ENCODE measurements at regions not wholly inside any gene's neighbourhood (a gene's known extent, or its start where the extent isn't known, plus 50 kb on each side); places are given as distances from the start of the nearest gene placed in this dataset.
"Not testable (repeated sequence)": the region's sequence is repeated elsewhere in the genome, so short reads cannot be mapped to it uniquely, and the experiment has no call there.

DNA sequence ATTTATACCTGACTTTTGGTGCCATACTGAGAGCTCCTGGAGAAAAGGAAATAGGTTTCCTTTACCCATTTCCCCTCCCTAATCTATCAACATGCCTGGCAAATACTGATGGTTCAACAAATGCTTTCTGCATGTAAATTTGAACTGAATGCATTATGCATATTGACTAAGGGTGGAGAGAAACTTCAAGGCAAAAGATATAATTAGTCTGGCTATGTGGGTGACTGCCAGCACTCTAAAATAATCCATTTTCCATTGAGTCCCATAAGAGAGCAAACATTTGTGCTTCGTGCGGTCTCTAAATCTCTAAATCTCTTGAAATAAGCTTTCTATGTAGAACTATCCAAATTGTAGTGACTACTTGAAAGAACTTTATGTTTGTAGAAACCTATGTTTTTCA is 451.3 kb upstream of the LMCD1 start:
- DNase-seq (ENCODE audit: low read depth in 2 of 2) = no peak
- no peaks in the 10 kb centered on the region for H3K27me3 ChIP-seq (ENCODE audit: control insufficient read depth, insufficient read depth, low read length)
- H3K79me2 ChIP-seq (ENCODE audit: control insufficient read depth, insufficient read depth, low read length) = no peaks in the 10 kb centered on the region
- H4K20me1 ChIP-seq (ENCODE audit: control insufficient read depth, extremely low read depth, insufficient read depth, low read length) = no peaks in the 10 kb centered on the region
- no peak overlapping the region for H3K9ac ChIP-seq (ENCODE audit: insufficient read depth, low read length)
- H2AFZ ChIP-seq (ENCODE audit: low read length) = no peak overlapping the region
- H3K4me3 ChIP-seq (replicated peaks in 1 of 4; ENCODE audit: control extremely low read depth in 1 of 4, insufficient read depth in 1 of 4, low read depth in 3 of 4, low read length in 4 of 4) = no peak overlapping the region
- no peak for TF ChIP-seq EZH2 (IDR thresholded peaks at IDR 0.05; ENCODE audit: low read length, missing control alignments)
- TF ChIP-seq, protein P1, sequence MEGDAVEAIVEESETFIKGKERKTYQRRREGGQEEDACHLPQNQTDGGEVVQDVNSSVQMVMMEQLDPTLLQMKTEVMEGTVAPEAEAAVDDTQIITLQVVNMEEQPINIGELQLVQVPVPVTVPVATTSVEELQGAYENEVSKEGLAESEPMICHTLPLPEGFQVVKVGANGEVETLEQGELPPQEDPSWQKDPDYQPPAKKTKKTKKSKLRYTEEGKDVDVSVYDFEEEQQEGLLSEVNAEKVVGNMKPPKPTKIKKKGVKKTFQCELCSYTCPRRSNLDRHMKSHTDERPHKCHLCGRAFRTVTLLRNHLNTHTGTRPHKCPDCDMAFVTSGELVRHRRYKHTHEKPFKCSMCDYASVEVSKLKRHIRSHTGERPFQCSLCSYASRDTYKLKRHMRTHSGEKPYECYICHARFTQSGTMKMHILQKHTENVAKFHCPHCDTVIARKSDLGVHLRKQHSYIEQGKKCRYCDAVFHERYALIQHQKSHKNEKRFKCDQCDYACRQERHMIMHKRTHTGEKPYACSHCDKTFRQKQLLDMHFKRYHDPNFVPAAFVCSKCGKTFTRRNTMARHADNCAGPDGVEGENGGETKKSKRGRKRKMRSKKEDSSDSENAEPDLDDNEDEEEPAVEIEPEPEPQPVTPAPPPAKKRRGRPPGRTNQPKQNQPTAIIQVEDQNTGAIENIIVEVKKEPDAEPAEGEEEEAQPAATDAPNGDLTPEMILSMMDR (conservative IDR thresholded peaks at IDR 0.05 in 1 of 2, IDR thresholded peaks at IDR 0.05 in 1 of 2; ENCODE audit: low read depth in 1 of 2, low read length in 2 of 2) = no peak
- H3K27ac ChIP-seq (ENCODE audit: insufficient read depth, low read length) = no peak overlapping the region
- no peaks in the 10 kb centered on the region for H3K9me3 ChIP-seq (ENCODE audit: control insufficient read depth, insufficient read depth, low read depth, low read length)
- H3K36me3 ChIP-seq (ENCODE audit: control insufficient read depth, insufficient read depth, low read length) = no peaks in the 10 kb centered on the region
- H3K4me1 ChIP-seq (ENCODE audit: control insufficient read depth, extremely low read depth, insufficient read depth, low read length) = no peaks in the 10 kb centered on the region
- H3K4me2 ChIP-seq (ENCODE audit: extremely low read depth, insufficient read depth, low read length) = no peak overlapping the region

DNA sequence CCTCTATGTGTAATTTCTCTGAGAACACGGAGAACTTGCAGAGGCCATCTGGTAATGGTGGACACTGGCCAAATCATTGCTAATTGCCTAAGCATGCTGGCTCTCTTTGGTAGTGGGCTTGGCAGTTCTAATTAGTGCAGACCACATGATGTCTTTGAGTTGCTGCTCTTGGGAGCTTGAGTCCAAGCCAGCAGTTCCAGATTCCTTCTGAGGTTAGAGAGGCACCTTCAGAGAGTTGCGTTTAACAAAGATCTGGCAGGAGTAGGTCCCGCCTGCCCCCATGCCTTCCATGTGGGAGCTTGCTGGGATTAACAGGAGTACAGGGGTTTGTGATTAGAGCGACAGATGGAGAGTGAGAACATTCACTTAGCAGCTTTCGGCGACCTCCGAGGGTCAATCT is 449.0 kb upstream of the LMCD1 start:
- Histone ChIP-seq H3K27me3 (ENCODE audit: control insufficient read depth, insufficient read depth, low read length) (no peaks in the 10 kb centered on the region), H3K4me2 (ENCODE audit: extremely low read depth, insufficient read depth, low read length) (no peak overlapping the region), H3K36me3 (ENCODE audit: control insufficient read depth, insufficient read depth, low read length) (no peaks in the 10 kb centered on the region), H3K4me3 (replicated peaks in 1 of 4; ENCODE audit: control extremely low read depth in 1 of 4, insufficient read depth in 1 of 4, low read depth in 3 of 4, low read length in 4 of 4) (no peak overlapping the region), H3K9me3 (ENCODE audit: control insufficient read depth, insufficient read depth, low read depth, low read length) (no peaks in the 10 kb centered on the region), H3K4me1 (ENCODE audit: control insufficient read depth, extremely low read depth, insufficient read depth, low read length) (no peaks in the 10 kb centered on the region), H3K79me2 (ENCODE audit: control insufficient read depth, insufficient read depth, low read length) (no peaks in the 10 kb centered on the region), H3K27ac (ENCODE audit: insufficient read depth, low read length) (no peak overlapping the region), H4K20me1 (ENCODE audit: control insufficient read depth, extremely low read depth, insufficient read depth, low read length) (no peaks in the 10 kb centered on the region), H2AFZ (ENCODE audit: low read length) (no peak overlapping the region), H3K9ac (ENCODE audit: insufficient read depth, low read length) (no peak overlapping the region)
- no peak for TF ChIP-seq EZH2 (IDR thresholded peaks at IDR 0.05; ENCODE audit: low read length, missing control alignments)
- TF ChIP-seq, protein P1 (conservative IDR thresholded peaks at IDR 0.05 in 1 of 2, IDR thresholded peaks at IDR 0.05 in 1 of 2; ENCODE audit: low read depth in 1 of 2, low read length in 2 of 2) = no peak
- DNase-seq (ENCODE audit: low read depth in 2 of 2) = peak; percentile 65 to 84

DNA sequence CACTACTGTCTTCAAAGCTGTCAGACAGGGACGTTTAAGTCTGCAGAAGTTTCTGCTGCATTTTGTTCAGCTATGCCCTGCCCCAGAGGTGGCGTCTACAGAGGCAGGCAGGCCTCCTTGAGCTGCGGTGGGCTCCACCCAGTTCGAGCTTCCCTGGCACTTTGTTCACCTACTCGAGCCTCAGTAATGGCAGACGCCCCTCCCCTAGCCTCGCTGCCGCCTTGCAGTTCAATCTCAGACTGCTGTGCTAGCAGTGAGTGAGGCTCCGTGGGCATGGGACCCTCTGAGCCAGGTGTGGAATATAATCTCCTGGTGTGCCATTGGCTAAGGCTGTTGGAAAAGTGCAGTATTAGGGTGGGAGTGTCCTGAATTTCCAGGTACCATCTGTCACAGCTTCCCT is 433.5 kb upstream of the LMCD1 start:
- H3K9me3 ChIP-seq (ENCODE audit: control insufficient read depth, insufficient read depth, low read depth, low read length); H3K36me3 ChIP-seq (ENCODE audit: control insufficient read depth, insufficient read depth, low read length); H3K27ac ChIP-seq (ENCODE audit: insufficient read depth, low read length); DNase-seq (ENCODE audit: low read depth in 2 of 2); H3K4me2 ChIP-seq (ENCODE audit: extremely low read depth, insufficient read depth, low read length); H3K4me3 ChIP-seq (replicated peaks in 1 of 4; ENCODE audit: control extremely low read depth in 1 of 4, insufficient read depth in 1 of 4, low read depth in 3 of 4, low read length in 4 of 4); H3K79me2 ChIP-seq (ENCODE audit: control insufficient read depth, insufficient read depth, low read length); H3K9ac ChIP-seq (ENCODE audit: insufficient read depth, low read length); H3K27me3 ChIP-seq (ENCODE audit: control insufficient read depth, insufficient read depth, low read length); H4K20me1 ChIP-seq (ENCODE audit: control insufficient read depth, extremely low read depth, insufficient read depth, low read length); H3K4me1 ChIP-seq (ENCODE audit: control insufficient read depth, extremely low read depth, insufficient read depth, low read length); H2AFZ ChIP-seq (ENCODE audit: low read length): not testable (repeated sequence)

DNA sequence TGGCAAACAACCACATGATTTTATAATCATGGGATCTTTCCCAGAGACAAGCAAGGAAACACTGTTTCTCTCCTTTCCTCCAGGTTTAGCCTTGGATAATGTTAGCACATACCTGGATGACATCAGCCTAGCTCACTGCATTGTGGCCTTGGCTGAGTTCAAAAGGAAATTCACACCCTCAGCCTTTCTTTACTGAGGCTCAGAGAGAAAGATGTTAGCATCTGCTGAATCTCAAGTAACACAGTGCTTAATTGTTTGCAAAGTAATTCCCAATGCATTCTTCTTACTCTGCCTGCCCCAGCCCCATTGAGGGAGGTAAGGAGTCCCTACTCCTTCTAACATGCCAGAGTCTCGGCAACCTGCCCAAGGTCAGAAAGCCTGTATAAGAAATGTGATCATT is 432.2 kb upstream of the LMCD1 start:
- Histone ChIP-seq H3K4me2 (ENCODE audit: extremely low read depth, insufficient read depth, low read length) (no peak overlapping the region), H3K79me2 (ENCODE audit: control insufficient read depth, insufficient read depth, low read length) (no peaks in the 10 kb centered on the region), H3K4me3 (replicated peaks in 1 of 4; ENCODE audit: control extremely low read depth in 1 of 4, insufficient read depth in 1 of 4, low read depth in 3 of 4, low read length in 4 of 4) (no peak overlapping the region), H4K20me1 (ENCODE audit: control insufficient read depth, extremely low read depth, insufficient read depth, low read length) (no peaks in the 10 kb centered on the region), H2AFZ (ENCODE audit: low read length) (no peak overlapping the region), H3K9ac (ENCODE audit: insufficient read depth, low read length) (no peak overlapping the region), H3K27me3 (ENCODE audit: control insufficient read depth, insufficient read depth, low read length) (no peaks in the 10 kb centered on the region), H3K27ac (ENCODE audit: insufficient read depth, low read length) (no peak overlapping the region), H3K9me3 (ENCODE audit: control insufficient read depth, insufficient read depth, low read depth, low read length) (no peaks in the 10 kb centered on the region), H3K36me3 (ENCODE audit: control insufficient read depth, insufficient read depth, low read length) (no peaks in the 10 kb centered on the region), H3K4me1 (ENCODE audit: control insufficient read depth, extremely low read depth, insufficient read depth, low read length) (no peaks in the 10 kb centered on the region)
- no peak for TF ChIP-seq EZH2 (IDR thresholded peaks at IDR 0.05; ENCODE audit: low read length, missing control alignments)
- TF ChIP-seq, protein P1 (conservative IDR thresholded peaks at IDR 0.05 in 1 of 2, IDR thresholded peaks at IDR 0.05 in 1 of 2; ENCODE audit: low read depth in 1 of 2, low read length in 2 of 2) = no peak
- DNase-seq (ENCODE audit: low read depth in 2 of 2) = no peak
